ENCODE measurements at regions not wholly inside any gene's neighbourhood (a gene's known extent, or its start where the extent isn't known, plus 50 kb on each side); places are given as distances from the start of the nearest gene placed in this dataset.
A peak's percentile ranks its signal among the peaks of the same experiment; 100 is the strongest.

DNA sequence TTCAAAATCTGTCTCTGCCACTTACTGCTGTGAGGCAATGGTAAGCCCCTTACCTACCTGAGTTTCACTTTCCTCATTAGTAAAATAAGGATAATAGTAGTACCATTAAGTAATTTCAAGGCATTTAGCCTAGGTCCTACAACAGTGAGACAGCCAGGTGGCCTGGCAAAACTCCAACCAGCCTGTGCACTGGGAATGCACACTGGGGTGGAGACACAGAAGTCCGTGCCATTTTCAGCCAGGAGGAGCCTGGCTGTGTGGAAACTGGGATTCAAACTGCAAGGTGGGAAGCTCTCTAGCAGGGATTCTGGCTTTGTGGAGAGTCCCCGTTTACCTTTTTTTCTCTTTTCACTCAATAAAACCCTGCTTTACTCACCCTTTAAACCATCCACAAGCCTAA lies 630.4 kb downstream of the PRELID2 start:
- DNase-seq (ENCODE audit: low spot score): no peak

DNA sequence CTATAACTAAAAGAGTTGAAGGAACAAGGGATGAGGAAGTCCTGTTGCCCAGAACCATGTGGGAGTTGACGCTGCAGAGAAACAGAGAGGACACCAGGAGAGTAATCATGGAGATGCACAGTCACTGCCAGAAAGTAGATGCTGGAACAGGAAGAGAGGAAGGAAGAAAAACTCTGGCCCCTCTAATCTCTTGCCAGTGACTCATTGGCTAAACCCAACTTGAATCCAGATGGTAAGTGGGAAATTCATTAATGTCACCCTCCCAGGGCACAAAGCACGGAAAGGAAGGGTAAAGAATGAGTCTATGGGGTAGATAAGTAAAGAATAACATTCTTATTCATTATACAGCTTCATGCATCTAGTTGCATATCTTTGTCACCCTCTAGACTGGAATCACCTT lies 631.9 kb downstream of the PRELID2 start:
- DNase-seq (ENCODE audit: low spot score): no peak

DNA sequence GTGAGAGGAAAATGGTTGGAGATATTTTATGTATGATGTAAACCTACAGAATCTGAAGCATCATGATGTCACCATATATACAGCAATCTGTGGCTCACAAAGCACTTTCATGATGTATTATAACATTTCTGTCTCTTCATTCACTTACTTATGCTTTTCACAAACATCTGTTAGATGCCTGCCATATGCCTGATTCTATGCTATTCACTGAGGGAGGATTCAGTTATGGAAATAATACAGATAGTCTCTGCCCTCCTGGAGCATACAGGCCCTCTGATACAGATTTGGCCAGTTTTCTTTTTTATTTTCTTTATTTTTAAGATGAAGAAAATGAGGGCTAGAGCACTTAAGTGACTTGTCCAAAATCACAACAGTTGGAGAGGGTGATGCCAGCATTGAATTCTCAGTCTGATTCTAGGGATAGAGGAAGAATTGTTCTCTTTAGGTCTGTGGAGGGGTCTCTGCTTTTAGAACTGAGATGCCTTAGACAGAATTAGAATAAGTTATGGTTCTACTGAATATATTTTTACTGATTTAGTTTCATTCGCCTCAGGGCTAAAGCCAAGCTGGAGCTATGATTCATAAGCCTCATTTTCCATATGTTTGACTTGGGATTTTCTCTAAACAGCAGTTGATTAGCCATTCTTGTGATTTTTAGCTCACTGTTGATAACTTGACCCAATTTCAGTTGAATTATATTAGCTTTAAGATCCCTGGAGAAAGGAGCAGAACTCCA lies 636.4 kb downstream of the PRELID2 start:
- DNase-seq (ENCODE audit: low spot score): no peak

DNA sequence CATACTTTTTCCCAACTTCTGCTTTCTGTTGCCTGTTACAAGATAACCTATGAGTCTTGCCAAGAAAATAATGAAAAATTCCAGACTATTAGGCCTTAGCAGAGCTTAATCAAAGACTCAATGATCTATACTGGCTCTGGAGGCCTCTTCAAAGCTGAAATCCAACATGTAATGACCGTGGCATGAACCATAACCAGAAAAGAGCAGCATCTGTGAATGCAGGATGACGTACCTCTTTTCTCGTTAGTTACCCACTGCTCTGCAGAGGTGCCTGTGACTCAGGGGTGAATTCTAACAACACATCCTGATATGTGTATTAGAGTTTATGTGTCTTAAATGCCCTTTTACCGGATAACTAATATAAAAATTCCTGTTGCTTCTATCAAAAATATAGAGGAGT lies 645.4 kb downstream of the PRELID2 start:
- no peak for DNase-seq (ENCODE audit: low spot score)

DNA sequence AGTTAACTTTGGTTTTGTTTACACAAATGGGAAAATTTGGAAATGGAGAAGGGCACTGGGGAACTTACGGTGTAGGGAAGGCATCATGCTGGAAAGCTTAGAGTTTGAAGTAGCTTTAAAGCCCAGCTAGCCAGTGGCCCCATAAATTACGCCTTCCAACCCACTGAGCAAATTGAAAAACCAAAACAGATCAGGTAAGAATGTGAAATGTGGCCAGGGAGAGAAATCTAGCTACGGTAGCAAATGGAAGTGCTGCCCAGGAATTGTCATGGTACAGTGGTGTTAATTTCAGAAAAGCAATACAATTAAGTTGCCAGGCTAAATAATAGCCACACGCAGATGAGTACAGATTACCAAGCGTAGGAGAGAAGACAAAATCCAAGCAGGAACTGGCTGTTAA lies 654.8 kb downstream of the PRELID2 start:
- DNase-seq (ENCODE audit: low spot score): no peak

DNA sequence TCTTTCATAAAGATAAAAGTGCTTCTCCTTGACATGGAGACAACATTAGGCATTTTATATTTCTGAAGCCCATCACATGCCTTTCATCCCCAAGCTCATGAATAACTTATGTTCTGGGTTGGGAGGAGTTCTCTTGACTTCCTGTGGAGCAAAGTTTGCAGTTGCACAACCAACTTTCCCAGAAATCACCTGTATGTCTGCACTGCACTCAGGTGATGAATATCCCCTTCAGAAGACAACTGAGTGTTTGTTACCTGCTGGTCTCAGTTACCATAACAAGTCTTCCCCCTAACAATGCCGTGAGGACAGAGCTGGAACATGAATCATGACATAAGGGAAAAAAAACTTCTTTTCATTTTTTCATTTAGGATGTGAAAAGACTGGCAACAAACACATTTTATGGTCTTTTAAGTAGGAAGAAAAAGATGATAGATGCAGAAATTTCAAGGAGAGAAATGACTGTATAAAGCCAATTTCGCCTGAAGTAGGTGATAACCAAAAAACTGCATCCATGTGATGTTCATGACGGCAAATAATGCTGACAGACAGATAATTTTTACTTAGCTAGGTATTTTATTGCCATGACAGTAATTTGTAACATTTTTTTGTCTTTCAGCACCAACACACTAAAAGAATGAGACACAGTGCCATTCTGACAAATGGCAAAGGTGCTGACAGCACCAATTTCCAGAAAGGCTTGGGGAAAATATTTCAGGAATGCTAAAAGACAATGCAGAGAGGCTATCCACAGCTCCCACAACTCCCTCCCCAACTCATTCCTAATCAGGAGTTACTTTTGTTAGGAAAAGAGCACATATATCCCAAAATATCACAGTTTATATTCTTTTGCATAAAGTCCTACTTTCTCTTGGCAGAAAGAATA lies 656.3 kb downstream of the PRELID2 start:
- DNase-seq (ENCODE audit: low spot score): no peak

DNA sequence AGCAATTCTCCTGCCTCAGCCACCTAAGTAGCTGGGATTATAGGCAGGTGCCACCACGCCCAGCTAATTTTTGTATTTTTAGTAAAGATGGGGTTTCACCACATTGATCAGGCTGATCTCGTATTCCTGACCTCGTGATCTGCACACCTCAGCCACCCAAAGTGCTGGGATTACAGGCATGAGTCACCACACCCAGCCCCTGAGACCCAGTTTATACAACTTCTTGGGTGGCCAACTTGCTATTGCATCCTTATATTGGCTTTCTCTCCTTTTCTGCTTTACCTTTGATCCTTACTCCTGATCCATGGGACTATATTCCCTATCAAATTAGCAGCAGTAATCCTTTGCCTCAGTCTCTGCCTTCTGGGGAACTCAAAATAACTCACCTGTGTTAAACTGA lies 659.1 kb downstream of the PRELID2 start:
- no peak for DNase-seq (ENCODE audit: low spot score)

DNA sequence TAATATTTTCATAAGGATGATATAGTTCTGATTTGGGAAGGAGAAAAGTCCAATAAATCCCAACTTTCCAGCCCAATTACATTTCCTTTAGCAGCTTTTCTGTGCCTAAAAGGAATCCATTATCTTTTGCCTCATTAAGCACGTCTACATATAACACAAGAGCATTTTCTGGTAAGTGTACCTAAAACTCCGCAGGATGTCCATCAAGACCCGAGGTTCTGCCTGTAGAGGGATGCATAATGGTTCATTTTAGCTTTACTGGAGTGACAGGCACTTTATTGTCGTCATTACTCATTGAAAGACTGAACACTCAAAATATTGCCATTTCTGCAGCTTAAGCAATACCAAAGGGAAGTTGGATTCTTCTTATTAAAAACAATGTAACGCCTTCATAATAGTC lies 669.0 kb downstream of the PRELID2 start:
- DNase-seq (ENCODE audit: low spot score): no peak

DNA sequence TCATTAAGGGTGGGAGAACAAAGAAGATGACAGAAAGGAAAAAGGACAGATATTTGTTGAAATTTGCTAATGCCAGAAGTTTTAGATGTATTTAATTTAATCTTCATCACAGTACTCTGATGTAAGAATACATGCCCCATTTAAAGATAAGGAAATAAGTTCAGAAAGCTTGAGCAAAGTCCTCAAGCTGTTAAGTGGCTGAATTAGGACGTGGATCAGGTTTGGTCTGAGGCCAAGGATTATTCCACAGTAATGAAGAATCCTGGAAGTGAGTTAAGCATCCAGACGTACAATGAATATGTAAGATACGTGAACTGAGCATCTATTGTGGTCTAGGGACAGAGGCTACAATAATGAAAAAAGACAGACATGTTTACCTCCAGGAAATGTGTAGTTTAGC lies 671.3 kb downstream of the PRELID2 start:
- DNase-seq (ENCODE audit: low spot score): no peak

DNA sequence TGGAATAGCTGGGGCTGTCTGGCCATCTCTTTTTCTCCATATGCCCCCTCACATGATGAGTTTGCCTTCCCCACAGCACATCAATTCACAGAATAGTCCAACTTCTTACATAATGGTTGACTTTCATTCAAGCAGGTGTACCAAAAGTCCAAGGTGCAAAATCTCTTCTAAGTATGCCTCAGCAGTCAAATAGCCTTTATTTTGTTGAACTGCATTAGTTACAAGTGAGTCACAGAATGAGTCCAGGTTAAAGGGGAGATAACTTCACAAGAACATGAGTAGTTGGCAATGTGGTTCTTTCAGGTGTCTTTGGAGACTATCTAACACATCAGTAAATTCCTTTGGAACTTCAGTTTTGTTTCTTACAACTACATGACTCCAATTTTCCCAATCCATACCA lies 672.5 kb downstream of the PRELID2 start:
- DNase-seq (ENCODE audit: low spot score): no peak

DNA sequence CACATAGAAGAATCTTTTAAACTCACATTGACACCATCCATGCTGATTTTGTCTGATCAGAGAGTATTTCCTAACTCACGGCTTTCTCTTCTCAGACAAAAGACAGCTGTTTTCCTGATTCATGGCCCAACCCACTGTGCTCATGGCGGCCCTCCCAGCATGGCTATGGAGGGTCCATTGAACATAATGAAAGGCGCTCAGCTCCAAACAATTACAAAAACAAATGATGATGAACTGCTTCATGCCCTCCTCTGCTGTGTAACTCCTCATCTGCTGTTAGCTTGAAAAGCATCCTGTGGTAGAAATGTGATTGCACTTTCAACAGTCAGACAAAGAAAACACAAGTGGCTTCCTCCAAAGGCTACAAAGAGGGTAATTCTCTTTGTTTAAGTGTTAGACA lies 673.8 kb downstream of the PRELID2 start:
- no peak for DNase-seq (ENCODE audit: low spot score)

DNA sequence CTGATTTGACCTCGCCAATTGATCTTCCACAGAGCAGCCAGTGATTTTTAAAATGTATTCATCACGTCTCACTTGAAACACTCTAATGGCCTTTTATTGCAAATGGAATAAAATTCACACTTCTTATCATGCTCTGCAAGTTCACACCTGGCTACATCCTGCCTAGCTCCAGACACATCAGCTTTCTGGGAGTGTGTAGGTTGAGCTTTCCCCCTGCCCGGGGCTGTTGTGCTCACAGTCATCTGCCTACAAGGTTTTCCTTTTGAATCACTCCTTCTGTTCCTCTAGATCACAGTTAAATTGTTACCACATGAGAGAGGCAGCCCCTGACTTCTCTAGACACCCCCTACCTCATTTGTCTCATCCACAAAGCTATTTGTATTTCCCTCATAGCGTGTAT lies 674.5 kb downstream of the PRELID2 start:
- no peak for DNase-seq (ENCODE audit: low spot score)

DNA sequence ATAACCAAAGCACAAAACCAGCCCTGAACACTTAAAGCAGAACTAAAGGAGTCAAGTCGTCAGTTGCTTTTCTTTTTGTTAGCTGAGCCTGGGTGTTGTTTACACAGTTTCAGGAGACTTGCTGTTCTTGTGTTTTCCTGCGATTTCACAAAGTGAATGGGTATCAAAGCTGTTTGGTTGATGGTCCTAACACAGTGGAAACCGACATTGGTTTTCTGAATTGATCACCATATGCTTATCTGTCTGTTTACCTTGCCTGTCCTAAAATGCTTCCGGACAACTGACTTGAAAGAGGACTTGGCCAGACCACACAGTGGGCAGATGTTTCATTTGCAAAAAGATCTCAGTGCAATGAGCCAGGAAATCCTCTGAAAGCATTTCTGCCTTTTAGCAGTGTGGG lies 676.4 kb downstream of the PRELID2 start:
- no peak for DNase-seq (ENCODE audit: low spot score)

DNA sequence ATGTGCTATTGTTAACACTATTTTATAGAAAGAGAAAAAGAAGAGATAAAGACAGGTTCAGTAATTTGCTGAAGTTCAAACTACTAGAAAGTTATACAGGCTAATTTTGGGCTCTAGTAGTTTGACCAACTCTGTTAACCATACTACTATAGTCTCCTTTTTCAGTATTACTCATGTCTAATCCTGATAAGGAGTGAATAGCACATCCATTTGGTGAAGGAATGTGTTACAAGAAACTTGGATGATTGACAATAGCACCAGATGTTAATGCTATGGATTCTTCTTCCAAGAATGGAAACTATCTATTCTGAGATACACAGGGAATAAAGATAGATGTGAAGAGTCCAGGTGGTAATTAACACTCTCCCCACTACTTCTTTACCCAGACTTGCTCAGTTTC lies 677.3 kb downstream of the PRELID2 start:
- no peak for DNase-seq (ENCODE audit: low spot score)

DNA sequence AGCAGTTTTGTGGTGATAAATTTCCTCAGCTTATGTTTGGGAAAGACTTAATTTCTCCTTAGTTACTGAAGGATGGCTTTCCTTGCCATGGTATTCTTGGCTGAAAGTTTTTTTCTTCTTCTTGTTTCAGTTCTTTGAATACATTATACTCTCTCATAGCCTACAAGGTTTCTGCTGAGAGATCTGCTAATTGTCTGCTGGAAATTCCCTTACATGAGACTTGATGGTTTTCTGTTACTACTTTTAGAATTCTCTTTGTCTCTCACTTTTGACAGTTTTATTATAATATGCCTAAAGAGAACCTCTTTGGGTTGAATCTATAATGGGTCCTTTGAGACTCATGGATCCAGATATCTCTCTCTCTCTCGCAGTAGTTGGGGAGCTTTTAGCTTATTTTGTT lies 693.6 kb downstream of the PRELID2 start:
- DNase-seq (ENCODE audit: low spot score): no peak

DNA sequence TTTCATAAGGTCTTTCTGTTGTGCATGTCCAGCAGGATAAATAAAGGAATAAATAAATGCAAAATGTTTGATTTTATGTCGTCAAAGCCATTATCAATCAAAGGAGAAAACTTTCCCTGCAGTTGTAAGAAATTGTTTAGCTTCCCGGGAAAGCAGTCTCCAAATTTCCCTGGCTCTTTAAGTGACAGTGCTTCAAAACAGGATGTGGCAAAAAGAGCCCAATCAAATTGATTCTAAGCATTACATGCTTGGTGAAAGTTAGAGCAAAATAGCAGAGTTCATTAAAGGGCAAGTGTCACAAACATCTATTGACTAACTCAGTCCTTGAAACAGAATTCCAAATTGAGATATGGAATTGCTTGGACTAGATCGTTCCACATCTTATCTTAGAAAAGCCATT lies 704.1 kb downstream of the PRELID2 start:
- peak; percentile 41 for DNase-seq (ENCODE audit: low spot score)

DNA sequence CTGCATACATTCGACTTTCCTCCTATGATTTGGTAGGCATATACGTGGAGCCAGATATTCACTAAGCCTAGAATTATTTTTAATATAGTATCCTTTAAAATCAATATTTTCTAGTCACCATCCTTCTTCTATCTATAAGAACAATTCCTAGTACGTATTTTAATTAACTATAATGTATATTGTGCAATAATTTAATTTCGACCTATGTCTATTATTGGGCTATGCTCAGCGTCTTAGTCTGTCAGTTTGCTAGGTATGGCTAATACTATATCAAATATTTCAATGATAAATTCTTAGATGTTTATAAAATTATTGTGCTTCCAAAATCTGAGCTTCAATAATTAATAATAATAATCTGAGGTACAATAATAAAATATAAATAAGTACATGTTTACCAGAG lies 705.3 kb downstream of the PRELID2 start:
- DNase-seq (ENCODE audit: low spot score): no peak

DNA sequence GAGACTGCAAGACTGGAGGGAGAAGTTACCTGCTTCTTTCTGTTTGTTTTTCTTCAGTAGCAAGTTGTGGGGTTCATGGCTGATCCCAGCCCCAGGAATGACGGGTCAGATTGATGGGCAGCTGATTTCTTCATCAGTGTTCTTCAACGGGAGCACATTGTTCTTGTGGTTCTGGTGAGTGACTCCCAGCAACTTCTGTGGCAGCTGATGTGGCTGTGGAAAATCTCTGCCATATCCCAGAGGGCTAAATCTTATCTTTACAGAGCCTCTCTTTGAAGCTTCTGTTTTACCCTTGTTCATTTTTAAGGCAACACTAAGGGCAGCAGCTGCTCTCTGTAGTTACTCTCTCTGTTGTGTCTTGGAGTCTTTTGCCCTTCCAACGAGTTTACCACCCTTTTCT lies 710.3 kb downstream of the PRELID2 start:
- DNase-seq (ENCODE audit: low spot score): no peak

DNA sequence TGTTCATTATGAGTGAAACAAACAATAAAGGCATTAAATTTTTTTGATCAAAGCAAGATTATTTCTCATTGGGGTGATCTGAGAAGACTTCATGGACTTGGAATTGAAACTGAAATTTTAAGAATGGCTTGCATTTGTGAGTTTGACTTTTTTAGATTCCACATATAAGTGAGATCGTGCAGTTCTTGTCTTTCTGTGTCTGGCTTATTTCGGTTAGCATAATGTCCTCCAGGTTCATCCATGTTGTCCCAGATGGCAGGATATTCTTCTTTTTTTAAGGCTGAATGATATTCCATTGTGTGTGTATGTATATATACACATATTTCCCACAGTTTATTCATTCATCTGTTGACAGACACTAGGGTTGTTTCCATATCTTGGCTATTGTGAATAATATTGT lies 716.5 kb downstream of the PRELID2 start:
- DNase-seq (ENCODE audit: low spot score): no peak

DNA sequence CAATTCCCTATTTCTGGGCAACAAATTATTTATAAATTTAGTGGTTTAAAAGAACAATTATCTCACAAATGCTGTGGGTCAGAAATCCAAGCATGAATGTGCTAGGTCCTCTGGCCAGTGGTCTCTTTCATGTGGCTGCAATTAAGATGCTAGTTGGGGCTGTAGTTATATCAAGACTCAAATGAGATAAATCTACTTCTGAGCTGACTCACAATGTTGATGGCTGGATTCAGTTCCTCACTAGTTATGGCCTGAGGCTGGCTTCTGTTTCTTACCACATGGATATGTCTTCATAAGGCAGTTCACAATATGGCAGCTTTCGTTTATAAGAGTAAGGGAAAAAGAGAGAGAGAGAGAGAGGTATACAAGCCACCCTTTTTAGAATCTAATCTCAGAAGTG lies 717.0 kb downstream of the PRELID2 start:
- DNase-seq (ENCODE audit: low spot score): no peak

DNA sequence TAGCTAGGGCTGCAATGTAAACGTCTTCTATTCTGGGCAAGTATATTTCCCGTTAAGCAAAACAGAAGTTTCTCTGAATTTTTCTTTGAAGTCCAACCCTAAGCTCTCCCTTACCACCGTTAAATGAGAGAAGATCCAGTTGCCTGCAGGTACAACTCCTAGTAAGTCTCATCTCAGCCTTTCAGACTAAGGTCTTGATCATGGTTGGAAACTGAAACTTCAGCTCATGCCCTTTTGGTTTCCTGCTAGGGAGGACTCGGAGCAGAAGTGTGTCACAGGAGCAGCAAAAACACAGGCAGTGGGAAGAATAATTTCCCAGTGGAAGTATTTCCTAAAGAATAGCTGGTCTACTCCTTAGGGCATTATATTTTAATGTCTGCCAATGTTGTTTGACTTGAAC lies 717.9 kb downstream of the PRELID2 start:
- DNase-seq (ENCODE audit: low spot score): no peak

DNA sequence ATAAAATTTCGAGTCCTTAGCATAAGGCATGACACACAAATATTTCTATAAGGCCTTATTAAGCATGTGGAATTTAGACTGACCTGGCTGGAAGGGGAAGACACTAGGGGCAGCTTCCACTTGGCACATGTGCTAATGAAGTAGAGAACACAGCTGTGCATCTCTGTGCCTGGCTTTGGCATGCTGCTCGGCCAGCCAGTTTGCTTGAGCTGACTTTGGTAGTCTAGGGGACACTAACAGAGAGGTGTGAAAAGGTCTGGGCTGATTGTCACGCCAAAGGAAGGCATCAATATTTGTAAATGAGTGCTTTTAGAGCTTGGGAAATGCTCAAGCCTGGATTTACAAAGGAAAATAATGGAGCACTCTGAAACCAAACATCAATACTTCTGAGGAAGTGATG lies 723.7 kb downstream of the PRELID2 start:
- no peak for DNase-seq (ENCODE audit: low spot score)

DNA sequence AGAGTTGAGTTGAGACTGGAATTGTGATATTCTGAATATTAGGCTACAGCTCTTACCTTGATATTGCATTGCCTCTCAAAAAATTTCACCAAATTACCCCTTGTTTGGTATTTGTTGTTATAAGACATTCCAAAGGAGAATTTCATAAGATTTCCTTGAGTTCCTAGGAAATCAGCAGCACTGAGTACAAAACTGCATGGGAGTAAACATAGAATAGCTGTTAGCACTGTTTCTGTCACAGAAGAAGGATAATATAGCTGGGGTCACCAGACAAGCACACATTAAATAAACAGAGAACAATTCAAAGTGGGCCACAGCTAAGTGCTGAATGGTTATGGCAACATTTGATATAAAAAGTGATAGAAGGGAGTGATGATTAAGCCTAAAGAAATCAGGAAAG lies 724.3 kb downstream of the PRELID2 start:
- DNase-seq (ENCODE audit: low spot score): no peak
